Activated CD4-positive, alpha-beta T cell treated with anti-CD3 and anti-CD28 coated beads, Interleukin-10, Interleukin-2, amounts not matched to agents 100 ng/mL and 50 ng/mL, durations not matched to agents 16 hours and 8 hours (primary cell): ENCODE measurements at regions not wholly inside any gene's neighbourhood (a gene's known extent, or its start where the extent isn't known, plus 50 kb on each side); places are given as distances from the start of the nearest gene placed in this dataset.
"Not testable (repeated sequence)": the region's sequence is repeated elsewhere in the genome, so short reads cannot be mapped to it uniquely, and the experiment has no call there.

Experiments
- DNase-seq: peaks from one replicate; pipeline ENCODE4 v3.0.0-alpha.2; 2020

DNA sequence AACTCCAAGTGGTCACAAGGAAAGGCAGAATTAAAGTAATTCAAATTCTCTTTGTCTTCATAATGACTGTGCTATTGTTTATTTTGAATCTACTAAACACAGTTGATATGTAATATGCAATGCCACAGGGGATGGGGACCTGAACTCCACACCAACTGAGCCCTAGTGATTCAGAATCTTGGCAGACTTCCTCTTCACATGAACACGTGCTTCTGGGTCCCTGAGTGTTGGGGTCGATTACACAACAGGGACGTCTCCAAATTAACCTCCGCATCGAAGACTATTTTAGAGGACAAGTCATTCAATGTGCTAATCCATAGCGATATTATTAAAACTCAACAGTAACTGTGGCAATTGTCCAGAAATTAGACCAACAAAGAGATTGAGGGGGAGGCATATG, 95.3 kb upstream of the CARD11 start:
- no peak for DNase-seq

DNA sequence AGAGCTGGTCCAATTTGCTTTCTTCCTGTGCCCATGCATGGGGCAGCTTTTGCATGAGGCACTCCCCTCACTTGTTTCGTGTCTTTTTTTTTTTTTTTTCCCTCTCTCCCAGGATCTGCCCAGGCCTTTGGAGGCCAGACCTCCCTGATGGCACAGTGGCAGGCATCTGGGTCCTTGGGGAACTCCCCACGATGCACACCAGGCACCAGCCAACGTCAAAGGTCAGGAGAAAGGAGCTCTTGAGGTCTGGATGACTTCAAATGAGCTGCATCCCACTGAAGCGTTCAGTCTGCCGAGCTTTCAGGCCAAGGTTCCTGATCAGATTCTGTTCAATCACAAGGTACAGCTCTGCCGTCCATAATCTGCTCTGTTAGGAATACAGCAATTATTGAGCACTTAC, 97.2 kb upstream of the CARD11 start:
- DNase-seq = no peak

DNA sequence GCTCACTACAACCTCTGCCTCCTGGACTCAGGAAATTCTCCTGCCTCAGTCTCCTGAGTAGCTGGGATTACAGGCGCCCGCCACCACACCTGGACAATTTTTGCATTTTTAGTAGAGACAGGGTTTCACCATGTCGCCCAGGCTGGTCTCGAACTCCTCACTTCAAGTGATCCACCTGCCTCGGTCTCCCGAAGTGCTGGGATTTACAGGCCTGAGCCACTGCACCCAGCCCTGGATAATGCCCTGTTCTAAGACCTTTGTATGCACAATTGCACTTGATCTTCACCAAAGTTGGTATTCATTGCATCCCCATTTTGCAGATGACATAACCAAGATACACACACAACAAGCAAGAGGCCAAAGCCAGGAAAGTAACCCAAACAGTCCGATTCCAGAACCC, 97.7 kb upstream of the CARD11 start:
- DNase-seq = no peak

DNA sequence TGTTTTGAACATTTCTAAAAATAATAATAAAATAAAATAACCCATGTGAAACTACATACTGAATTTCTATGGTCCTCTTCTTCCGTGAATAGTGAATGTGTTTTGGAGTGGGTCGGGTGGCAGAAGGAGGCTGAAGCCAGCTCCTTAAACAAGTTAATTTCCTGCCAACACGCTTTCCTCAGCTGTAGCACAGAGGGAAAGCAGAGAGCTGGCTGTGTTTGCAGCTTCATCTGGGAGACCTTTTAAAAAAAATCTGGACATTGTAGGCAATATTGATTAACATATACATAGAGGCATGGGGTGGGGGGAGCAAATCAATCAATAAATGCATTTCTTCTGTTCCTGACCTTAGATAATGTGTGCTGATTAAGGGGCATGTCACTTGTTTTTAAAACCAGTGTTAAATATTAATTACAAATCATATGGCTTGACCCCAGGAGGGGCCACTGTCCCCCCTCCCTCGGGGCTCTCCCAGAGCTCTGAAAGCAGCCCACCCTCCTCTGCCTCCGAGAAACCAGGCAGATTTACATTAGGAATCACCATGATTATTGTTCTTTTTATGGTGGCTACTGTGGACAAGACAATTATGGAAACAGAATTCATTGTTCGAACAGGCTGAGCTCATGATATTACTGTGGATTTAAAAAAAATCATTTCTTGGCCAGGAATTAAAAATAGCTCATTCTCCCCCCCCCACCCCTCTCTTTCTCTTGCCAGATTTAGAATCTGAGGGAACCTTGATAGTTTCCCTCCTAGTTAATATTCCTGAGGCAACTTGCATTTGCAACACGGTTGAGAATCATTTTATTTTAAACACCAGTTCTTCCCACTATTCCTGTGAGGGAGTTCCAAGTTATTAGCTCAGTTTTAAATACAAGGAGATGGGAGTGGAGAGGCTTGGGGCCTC, 100.5 kb upstream of the CARD11 start:
- no peak for DNase-seq

DNA sequence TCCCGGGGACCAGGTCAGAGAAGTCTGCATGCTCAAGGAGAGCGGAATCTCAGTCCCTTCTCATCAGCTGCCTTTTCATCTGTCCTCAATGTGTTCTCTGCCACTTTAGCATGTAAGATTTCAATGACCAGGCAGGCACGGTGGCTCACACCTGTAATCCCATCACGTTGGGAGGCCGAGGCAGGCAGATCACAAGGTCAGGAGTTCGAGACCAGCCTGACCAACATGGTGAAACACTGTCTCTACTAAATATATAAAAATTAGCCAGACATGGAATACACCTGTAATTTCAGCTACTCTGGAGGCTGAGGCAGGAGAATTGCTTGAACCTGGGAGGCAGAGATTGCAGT, 101.1 kb upstream of the CARD11 start:
- not testable (repeated sequence) for DNase-seq

DNA sequence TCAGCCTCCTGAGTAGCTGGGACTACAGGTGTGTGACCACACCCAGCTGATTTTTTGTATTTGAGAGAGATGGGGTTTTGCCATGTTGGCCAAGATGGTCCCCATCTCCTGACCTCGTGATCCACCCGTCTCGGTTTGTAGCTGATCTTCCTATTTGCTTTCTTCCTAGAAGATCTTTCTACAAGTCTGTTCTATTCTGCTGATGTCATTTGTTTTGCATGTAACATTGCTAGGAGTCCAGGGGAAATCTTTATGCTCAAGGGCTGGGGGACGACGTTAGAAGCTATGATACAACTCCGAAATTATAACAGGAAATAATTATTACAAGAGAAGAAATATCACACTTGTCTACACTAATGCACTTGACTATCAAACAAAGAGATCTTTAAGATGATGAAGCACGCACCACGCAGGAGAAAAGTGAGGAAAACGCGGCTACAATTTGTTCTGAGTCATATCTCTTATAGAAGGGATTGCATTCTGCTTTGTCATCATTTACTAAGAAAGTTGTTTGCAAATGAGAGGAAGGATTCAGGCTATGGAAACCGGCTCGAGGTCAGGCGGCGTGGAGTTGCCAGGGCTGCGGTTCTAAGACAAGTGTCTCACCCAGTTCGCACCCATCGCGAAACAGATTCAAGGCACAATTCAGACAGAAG, 103.0 kb upstream of the CARD11 start:
- DNase-seq = peak; percentile 24

DNA sequence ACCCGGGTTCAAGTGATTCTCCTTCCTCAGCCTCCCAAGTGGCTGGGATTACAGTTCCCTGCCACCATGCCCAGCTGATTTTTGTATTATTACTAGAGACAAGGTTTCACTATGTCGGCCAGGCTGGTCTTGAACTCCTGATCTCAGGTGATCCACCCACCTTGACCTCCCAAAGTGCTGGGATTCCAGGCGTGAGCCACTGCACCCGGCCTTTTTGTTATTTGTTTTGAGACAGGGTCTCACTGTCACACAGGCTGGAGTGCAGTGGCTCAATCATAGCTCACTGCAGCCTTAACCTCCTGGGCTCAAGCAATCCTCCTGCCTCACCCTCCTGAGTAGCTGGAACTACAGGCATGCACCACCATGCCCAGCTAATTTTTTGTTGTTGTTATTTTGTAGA, 104.8 kb upstream of the CARD11 start:
- DNase-seq = not testable (repeated sequence)

DNA sequence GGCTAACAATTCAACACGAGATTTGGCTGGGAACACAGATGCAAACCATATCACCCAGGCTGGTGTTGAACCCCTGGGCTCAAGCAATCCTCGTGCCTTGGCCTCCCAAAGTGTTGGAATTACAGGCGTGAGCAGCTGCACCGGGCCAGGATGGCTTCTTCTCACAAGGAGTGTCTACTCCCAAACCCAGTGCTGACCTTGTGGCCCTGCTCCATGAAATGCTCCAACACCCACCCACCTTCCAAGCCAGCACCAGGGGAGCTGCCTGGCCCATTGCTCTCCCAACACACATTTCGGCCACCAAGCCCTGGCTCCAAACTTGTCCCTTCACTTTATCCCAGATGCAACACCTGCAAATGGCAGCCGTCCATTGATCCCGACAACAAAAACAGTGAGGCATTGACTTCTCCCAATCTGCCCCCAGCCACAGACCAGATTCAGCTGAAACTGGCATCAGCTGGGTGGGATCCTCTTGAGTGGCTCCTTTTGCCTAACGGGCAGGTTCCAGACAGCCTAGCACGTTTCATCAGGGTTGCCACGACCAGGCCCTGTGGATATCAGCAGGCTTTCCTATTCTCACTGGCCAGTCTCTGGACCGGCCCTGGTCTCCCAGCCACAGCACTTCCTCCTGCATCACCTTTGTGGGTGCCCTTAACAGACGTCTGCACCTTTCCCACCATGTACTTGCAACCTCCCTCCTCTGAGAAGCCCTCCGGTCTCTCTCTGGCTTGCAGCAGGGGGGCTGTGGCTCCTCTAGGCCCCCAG, 105.7 kb upstream of the CARD11 start:
- DNase-seq = no peak

DNA sequence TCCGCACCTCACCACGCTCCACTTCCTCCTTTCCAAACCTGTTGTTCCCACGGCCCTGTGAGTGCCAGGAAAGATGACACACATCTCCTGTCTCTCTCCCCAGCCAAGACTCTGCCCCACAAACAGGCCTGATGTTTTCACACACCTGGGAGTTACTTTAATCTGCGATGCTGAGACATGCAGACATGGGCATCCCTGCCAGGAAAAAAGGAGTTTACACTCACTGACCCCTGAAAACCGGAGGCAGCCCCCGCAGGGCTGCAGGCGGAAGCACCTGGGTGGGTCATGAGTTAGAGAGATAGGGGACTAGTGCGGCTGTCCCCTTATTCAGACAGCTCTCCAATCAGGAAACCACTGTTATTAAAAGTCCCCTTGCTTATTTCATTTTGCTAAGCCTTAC, 106.4 kb upstream of the CARD11 start:
- DNase-seq = no peak

DNA sequence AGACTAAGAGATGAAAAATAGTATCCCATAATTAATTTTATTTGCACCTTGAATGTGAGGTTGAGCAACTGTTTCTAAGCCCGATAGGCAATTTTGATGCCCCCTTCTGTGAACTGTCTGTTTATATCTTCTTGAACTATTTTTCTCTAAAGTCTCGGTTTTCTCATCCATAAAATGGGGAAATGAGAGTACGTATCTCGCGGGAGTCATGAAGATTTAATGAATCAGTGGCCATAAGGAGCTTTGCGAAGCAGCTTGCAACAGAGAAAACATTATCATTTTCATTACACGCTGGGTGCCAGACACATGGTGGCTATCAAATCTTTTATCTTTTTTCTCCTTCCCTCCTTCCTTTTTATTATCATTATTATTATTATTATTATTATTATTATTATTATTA, 108.1 kb upstream of the CARD11 start:
- DNase-seq = no peak

DNA sequence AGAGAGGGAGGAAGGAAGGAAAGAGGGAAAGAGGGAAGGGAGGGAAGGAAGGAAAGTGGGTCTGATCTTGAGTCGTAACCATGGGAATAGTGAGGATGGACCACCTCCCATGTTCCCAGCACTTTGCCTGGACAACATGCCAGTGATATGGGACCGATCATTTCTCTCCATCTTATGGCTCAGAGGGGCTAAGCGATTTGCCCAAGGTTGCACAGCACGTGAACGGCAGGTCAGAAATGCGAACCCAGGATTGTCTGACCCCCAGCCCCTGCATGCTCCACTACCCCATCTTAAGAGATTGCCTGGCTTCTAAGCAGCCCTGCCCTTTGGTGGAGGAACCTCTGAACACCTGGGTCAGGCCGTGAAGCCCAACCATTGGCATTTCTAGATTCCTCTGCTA, 109.0 kb upstream of the CARD11 start:
- DNase-seq = no peak

DNA sequence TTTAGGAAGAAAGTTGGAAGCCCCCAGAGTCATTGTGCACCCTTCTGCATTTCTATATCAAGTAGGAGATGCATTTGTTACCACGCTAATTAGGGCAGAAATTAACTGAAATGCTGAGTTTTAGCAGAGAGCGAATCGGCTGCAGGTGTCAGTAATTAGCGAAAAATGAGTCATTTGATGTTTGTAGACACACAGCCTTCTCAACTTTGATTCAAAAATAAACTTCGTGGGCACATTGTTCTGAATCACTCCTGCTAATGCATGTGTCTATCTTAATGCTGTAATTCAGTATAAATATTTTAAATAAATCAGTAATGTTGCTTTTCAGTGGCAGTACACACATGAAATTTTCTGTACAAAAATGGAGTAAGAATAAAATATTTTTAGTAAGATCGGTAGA, 109.5 kb upstream of the CARD11 start:
- peak; percentile 60 for DNase-seq

DNA sequence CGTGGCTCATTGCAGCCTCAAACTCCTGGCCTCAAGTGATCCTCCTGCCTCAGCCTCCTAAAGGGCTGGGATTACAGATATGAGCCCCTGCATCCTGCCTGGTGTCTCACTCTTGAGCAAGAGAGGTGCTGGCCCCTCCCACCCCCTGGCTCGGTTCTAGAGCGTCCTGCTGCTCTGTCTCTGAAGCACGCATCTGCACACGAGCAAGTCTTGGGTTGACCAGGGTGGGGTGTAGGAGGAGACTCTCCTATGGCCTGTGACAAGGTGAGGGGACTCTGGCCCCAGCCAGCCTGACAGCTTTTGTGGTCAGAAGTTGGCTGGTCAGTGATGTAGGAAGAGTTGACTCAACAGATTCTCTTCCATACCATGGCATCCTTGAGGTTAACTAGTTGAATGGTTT, 110.7 kb upstream of the CARD11 start:
- DNase-seq = peak; percentile 8

DNA sequence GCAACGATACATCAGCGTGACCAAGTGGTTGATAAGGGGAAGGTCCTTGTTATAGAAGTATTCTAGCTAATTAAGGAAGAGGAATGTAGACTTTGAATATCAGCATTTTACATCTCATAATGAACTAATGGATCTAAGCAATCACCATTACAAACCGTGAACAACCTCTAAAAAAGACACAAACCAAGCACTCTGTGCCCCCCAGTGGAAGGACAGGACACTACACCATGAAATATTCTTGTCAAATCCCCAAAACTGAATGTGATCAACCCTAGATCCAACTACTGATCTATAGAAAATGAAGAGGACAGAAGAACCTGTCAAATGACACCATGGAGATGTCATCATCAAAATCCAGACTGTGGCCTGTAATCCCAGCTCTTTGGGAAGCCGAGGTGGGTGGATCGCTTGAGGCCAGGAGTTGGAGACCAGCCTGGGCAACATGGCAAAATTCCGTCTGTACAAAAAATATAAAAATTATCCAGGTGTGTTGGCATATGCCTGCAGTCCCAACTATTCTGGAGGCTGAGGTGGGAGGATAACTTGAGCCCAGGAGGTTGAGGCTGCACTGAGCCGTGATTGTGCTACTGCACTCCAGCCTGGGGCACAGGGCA, 111.3 kb upstream of the CARD11 start:
- peak; percentile 74 for DNase-seq

DNA sequence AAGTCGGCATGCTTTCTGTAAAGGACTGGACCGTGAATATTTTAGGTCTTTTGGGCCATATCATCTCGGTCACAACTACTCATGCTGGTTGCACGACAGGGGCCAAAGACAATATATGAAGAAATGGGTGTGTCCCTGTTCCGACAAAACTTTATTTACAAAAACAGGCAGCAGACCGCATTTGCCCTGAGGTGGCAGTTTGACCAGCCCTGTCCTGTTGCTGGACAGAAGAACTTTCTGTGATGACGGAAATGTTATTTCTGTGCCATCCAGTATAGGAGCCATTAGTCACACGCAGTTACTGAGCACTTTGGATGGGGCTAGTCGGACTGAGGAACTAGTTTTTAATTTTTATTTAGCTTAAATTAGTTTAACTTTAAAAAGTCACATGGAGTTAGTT, 112.8 kb upstream of the CARD11 start:
- no peak for DNase-seq

DNA sequence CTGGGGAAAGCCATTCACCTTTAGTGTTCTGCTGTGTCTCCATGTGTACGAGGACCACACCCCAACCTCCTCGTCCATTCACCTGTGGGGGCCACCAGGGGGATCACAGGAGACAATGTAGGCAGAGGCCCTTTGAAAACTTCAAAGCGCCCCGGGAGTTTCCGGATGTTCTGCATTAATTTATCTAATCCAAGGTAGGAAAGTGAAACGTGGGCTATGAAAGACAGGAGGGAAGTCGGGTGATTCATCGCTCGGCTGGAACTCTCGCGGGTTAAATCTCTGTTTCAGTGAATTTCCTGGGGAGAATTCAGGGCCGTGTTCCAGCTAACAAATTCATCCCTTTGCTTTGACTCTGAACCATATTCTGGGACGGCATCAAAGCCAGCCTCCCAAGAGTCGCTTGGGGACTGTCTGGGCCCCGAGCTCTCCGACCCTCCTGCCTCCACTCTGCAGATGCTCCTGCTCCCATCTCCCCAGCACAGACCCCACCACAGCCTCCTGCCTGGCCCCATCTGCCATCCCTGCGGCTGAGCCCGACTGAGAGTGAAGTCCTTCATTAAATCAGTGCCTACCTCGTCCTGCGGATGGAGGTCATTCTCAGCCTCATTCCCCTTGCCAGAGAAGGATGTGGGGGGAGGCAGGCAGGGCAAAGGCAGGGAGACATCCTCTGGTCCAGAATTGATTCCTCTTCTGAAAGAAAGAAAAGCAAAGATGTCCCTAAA, 114.1 kb upstream of the CARD11 start:
- DNase-seq = no peak

DNA sequence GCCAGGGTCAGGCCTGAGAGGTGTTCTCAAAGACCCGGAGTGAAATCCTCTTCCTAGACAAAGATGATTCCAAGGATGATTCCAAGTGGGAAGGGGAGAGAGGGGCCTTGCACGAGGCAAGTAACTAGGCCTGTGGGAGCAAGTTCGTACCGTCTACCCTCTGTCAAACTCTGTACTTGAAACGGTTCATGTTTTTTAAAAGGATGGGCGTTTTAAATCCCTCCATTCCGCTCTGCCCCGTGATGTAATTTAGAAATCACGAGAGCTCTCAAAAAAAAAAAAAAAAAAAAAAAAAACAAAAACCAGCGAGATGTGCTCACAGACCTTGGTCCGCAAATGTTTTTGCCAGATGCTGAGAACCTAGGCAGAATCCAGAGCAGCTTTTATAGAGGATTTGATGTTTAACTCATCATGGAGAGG, 114.7 kb upstream of the CARD11 start:
- DNase-seq = no peak

DNA sequence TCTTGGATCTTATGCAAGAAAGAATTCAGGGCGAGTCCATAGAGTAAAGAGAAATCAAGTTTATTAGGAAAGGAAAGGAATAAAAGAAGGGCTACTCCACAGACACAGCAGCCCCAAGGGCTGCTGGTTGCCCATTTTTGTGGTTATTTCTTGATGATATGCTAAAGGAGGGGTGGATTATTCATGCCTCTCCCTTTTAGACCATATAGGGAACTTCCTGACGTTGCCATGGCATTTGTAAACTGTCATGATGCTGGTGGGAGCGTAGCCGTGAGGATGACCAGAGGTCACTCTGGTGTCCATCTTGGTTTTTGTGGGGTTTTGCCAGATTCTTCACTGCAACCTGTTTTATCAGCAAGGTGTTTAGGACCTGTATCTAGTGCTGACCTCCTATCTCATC, 115.4 kb upstream of the CARD11 start:
- no peak for DNase-seq

DNA sequence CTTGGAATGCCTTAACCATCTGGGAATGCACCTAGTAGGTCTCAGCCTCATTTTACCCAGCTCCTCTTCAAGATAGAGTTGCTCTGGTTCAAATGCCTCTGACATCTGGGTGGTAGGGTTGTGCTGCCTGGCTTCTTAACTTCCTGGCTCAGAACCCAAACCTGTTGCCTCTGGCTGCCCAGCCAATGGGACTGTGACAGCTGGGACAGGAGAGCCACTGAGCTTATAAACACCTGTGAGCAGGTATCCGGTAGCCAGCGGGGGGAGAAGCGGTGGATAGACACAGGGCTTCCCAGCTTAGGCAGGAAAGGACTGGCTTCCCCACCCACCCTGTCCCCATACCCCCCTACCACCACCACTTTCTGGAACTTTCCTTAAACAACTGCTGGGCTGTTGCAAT, 115.8 kb upstream of the CARD11 start:
- no peak for DNase-seq

DNA sequence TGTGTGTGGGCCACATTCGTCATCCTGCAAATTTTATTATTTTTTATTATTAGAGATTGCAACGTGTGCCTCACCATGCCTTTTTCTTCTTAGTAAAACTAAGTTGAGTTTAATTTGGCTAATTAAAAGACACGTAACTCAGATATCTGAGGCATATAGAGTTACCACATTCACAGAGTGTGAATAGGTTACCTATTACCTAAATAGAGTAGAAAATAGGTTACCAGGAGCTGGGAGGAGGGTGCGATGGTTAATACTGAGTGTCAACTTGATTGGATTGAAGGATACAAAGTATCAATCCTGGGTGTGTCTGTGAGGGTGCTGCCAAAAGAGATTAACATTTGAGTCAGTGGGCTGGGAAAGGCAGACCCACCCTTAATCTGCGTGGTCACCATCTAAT, 116.3 kb upstream of the CARD11 start:
- DNase-seq = not testable (repeated sequence)

DNA sequence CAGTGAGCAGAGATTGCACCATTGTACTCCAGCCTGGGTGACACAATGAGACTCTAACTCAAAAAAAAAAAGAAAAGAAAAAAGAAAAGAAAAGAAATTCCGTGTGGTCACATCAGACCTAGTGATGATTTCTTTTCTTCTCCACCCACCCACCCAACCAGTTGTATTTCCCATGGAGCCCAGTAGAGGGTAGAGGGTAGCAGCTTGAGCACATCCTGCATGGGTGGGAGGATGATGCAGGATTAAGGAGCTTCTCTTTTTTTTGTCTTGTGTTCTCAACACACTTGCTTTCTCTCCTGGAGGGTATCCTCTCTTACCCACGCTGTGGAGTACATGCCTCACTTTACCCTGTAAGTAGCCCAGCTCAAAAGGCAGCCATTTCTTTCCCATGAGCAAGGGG, 118.6 kb upstream of the CARD11 start:
- DNase-seq = no peak

DNA sequence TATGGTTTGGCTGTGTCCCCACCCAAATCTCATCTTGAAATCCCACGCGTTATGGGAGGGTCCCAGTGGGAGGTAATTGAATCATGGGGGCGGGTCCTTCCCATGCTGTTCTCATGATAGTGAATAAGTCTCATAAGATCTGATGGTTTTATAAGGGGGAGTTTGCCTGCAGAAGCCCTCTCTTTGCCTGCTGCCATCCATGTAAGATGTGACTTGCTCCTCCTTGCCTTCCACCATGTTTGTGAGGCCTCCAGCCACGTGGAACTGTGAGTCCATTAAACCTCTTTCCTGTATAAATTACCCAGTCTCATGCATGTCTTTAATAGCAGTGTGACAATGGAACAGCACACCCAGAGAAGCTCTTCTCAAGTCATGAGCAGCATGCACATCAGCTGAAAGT, 119.1 kb upstream of the CARD11 start:
- not testable (repeated sequence) for DNase-seq

DNA sequence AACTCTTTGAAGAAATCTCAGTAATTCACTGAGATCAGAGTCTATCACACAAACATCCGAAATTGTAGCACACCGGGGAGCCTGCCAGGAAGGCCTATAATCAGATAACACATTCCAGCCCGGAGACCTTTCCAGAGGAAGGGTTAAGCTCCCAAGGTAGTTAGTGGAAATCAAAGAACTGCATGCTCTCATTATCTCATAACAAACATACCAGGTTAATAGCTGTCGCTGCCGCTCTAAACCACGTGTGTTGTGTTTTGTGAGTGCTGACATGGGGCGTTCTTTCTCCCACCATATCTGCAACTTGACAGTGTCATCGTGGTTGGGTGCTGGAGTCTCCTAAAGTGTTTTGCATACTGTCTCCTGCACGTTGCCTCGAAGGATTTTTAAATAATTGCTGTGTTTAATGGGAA, 120.7 kb upstream of the CARD11 start:
- DNase-seq = no peak
